ENCODE measurements at regions not wholly inside any gene's neighbourhood (a gene's known extent, or its start where the extent isn't known, plus 50 kb on each side); places are given as distances from the start of the nearest gene placed in this dataset.
"Not testable (repeated sequence)": the region's sequence is repeated elsewhere in the genome, so short reads cannot be mapped to it uniquely, and the experiment has no call there.

DNA sequence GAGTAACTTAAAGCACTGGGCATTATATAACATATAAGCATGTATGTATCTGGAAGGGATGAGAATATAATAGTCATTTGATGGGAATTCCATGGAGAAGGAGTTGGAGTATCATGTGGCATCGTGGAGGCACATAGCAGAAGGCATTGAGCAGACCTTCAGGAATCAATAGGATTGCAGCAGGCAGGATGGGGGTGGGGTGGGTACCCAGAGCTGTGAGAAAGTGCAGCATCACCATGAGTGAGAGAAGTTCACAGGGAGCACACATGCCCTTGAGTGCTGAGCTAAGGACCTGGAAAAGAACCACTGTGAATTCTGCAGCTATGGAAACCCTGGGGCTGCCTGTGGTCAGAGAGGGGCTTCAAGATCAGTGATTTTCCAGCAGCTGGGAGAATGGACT, 57.3 kb downstream of the MED10 start:
- no peak for DNase-seq

DNA sequence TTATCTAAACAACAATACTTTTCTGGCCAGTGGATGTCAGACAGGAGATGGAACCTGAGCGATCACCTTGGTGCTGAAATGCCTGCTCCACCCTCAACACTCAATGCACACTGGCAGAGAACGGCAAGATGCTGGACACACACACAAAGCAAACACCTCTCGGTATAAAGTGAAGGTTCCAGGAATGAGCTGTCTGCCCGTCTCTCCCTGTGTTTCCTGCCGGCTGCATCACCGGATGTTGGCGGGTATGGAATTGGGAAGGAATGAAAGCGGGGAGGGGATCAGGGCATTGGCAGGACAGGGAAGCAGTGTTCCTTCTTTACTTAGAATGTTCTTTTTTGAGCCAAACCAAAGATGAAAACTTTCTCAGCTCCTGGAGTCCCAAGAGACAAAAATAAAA, 59.2 kb downstream of the MED10 start:
- DNase-seq: peak; percentile 19

DNA sequence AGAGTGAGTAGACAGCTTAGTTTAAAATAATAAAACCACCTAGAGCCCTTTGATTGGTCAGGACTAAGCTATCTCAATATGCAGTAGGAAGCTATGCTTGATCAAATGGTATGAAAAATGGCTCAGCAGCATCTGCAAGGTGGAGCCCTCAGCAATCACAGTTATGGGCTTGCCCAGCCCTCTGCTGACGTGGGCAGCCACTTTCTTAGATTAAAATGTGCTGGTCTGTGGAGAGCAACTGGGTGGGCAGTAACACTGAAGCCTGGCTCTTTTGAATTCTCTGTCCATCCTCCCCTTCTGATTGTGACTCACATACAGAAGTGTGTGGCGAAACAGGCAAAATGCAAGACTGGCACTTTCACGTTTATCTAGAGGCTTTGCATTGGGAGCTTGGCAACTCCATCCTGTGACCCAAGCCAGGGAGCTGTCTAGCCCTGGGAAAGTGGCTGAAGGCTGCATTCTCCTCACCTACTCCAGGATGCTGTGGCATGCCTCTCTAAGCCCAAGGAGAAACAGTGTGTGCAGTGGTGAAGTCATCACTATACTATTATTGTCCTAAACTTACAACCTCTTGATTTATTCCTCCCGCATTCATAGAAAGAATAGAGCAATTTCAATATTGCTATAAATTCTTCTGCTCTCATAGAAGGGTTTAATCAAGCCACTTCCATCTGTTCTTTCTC, 61.1 kb downstream of the MED10 start:
- no peak for DNase-seq

DNA sequence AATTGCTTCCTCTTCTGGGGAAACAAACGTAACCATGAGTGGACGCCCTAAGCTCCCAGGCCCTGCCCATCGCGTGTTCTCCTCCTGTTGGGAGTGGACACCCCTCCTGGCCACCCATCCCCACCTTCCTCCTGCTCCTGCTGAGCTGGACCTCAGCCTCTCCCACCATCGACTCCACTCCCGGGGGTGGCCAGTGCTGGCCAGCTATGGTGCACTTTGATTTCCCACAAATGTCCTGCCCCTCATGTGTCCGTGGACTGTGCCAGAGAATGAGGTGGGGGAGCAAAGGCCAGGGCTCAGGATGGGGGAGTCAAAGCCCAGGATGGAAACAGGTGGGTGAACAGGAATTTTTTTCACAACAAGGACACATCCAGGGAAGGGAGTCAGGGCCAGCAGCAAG, 62.8 kb downstream of the MED10 start:
- DNase-seq: no peak

DNA sequence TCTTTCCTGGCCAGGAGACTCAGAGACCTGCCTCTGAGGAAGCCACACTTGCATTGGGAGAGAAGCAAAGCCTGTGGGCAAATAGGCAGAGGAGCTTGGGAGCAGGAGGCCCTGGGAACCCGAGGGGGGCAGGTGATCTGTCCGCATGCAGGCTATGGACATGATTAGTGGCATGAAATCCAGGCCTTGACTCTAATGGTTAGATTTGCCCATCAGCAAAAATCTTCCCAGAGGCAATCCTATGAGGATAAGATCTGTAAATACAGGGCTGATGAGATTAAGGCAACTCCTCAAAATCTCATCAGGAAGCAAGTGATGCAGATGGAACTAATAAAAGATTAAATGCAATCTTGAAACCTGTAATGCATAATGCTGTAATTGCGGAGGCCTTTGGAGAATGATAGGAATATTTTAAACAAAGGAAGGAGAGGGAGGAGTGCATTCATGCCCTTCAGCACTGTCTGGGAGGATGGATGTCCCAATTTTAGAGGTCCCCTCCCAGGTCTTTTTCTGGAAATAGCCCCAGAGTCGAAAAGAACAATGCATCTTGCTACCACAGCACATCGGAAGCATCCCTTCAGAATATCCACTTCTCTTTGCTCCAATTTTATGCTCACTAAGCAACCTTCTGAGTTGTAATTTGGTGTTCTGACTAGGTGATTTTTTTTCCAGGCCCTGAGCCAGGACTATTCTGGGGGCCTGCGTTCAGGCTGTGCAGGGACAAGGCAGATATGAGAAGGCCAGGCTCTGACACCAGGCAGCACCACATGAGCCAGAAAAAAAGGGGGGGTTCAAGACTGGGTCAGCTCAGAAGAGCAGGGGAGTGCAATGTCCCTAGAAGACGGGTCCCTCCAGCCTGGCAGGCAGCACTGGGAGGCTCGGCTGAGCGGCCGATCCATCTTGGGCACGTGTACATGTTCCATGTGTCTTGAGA, 66.5 kb downstream of the MED10 start:
- DNase-seq: no peak

DNA sequence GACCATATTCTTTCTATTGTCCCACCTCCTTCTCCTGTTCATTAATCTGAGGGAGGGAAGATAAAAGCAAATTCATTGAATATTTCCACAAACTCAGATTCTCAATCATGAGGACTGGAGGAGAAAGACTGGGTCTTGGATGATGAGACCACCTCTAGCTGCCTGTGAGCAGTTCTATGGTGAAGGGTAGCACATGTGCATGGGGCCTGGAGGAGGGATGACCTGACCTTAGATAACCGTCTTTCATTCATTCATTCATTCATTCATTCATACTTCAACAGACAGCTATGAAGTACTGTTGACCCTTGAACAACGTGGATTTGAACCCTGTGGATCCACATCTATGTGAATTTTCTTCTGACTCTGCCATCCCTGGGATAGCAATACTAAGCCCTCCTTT, 68.4 kb downstream of the MED10 start:
- DNase-seq: no peak

DNA sequence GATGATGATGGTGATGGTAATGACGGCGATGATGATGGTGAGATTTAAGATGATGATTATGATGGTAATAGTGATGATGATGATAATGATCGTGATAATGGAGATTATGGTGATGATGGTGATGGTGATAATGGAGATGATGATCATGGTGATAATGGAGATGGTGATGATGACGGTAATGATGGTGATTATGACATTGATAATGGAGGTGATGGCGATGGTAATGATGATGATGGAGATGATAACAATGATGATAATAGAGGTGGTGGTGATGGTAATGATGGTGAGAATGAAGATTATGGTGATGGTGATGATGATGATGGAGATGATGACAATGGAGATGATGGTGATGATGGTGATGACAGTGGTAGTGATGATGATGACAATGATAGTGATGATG, 69.7 kb downstream of the MED10 start:
- no peak for DNase-seq

DNA sequence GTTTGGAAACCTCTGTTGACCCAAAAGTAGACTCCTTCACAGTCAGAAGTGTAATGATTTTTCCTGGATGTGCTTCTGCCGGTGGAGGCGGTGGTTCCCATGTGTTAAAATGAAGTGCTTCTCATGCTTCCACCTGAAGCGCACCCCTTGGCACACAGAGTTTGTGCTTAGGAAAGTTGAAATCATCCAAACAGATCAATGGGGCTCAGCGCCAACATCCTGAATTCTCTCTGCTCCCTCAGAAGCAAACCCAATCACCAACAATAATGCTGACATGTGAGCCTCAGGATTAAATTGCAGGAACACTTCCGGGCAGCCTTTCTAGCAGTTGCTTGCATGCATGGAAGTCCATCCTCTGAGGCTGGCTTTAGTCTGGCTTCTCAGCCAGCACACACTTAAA, 71.0 kb downstream of the MED10 start:
- DNase-seq: peak; percentile 6

DNA sequence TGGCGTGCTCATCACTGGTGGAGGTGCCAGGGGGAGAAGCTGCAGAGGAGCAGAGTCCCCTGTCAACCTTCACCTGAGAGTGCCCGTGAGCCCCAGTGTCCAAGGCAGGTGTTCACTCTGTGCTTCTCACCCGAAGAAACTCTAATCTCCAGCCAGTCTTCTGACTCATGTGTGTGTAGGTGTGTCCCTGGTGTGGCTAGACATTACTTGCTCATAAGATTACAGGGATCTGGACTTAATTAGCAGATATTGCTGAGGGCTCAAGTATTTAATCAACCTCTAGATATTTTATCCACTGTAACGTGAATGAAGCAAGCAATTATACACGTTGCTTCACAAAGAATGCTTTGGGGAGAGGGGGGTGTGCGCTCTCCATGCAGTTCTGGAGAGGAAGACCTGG, 72.5 kb downstream of the MED10 start:
- no peak for DNase-seq

DNA sequence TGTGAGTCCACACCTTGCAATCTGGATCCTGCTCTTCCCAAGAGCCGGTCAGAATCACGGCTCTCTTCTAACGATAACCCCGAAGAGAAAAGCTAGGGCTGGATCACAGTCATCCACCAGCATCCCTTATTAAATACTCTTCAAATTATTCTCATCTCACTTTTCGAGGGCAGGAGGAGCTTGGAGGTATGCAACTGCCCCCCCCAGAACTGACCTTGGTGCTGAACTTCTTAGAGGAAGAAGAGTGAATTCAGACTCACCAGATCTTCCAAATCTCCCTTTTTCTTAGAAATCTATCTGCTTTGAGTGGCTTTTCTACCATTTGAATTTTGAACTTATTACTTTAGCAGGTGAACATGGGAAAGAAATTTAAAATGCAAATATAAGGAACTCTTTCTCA, 75.7 kb downstream of the MED10 start:
- DNase-seq: no peak

DNA sequence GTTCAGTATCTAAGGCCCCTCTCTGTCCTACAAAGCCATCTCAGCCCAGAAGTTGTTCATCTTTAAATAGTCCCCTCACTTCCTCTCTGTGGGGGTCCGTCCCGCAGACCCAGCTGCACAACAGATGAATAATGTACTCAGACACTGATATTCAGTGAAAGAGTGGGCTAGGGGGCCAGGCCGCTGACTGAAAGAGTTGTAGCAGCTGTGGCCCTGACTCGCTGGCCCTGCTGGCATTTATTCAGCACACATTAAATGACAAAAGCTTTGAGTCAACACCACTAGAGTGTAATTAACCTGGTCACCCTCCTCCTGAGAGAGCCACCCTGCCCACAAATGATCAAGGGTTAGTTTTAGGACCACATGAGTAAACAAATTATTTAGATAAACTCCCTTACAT, 76.3 kb downstream of the MED10 start:
- peak; percentile 60 for DNase-seq

DNA sequence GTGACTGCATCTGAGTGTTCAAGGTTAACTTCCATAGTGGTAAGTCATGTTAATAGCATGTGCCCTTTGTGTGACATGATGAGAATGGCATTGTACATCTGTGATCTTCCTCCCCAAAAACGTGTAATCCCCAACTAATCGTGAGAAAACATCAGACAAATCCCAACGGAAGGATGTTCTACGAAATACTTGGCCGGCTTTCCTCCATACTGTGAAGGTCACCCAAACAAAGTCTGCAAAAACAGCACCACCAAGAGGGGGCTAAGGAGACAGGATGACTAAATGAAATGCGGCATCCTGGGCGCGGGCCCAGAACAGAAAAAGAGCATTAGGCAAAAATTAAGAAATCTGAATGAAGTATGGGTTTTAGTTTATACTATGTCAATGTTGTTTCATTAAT, 81.8 kb downstream of the MED10 start:
- no peak for DNase-seq

DNA sequence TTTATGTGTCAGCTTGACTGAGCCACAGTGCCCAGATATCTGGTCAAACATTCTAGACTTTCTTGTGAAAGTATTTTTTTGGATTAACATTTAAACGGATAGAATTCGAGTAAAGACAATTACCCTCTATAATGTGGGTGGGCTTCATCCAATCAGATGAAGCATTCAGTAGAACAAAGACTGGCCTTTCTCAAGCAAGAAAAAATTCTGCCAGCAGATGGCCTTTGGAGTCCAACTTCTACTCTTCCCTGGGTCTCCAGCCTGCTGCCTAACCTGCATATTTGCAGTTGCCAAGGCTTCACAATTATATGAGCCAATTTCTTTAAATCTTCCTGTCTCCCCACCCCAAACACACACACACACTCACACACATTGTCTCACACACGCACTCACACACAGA, 86.4 kb downstream of the MED10 start:
- DNase-seq: peak; percentile 75

DNA sequence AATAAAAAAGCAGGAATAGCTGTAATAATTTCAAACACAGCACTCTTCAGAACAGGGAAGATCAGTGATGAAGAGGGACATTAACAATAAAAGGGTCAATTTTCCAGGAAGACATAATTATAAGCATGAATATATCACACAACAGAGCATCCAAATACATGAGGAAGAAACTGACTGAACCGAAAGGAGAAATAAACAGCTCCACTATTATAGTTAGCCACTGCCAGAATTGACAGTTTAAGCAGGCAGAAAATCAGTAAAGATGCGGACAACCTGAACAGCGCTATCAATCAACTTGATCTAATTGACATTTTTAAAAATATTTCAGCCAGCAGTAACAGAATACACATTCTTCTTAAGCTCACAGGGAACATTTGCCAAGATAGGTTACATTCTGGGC, 89.1 kb downstream of the MED10 start:
- no peak for DNase-seq

DNA sequence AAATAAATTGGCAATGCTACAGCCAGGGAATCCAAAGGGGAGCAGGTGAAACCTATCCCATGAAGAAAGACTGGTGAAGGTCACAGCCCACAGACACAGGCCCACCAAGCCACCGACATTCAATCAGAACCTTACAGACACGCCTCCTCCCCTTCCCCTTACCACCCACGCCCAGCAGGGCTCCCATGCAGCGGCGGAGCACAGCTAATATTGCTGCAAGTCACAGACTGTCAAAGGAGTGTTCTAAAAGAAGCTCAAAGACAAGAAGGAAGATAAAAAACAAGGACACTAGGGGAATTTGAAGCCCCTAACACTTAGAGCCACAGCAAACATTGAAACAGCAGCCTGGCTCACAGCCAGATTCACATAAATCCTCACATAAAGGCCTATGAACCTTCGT, 91.2 kb downstream of the MED10 start:
- DNase-seq: no peak

DNA sequence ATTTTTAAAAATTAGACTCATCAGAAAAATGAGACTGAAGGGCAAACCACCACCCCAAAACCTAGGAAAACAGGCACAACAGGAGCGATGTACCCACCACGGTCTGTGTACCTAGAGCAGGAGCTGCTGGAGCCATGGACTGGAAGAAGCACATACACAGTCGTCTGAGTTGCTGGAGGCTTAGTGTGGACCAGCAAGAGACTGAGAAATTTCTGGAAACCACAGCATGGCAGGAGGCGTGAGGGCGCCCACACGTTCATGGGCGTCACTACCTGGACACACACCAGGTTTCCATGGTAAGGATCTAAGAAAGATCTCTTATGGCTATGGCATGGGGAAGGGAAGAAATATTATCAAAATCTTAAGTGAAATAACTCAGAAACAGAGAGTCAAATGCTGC, 91.9 kb downstream of the MED10 start:
- no peak for DNase-seq

DNA sequence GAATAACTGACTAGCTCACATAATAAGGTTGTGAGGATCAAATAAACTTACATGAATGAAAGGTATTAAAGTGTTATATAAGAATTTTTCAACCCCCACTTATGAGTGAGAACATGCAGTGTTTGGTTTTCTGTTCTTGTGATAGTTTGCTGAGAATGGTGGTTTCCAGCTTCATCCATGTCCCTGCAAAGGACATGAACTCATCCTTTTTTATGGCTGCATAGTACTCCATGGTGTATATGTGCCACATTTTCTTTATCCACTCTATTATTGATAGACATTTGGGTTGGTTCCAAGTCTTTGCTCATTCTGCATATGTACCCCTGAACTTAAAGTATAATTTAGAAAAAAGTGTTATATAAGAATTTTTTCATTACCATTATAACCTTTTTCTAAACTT, 93.9 kb downstream of the MED10 start:
- DNase-seq: not testable (repeated sequence)

DNA sequence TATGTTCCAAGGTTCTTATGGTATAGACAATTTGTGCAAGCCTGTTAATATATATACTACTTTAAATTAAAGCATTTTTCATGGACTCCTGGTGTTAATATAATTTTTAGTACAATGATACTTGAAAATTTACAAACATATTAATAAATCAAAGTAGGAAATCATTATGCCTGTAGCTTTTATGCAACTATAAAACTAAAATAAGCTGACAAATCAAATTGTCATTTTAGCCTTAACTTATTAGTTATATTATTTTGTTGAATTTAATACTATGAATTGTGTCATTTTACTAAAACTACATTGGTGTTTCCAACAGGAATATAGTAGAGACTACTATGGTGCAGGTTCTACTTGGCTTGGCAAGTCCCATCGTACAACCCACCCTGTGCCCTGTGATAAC, 96.0 kb downstream of the MED10 start:
- no peak for DNase-seq

DNA sequence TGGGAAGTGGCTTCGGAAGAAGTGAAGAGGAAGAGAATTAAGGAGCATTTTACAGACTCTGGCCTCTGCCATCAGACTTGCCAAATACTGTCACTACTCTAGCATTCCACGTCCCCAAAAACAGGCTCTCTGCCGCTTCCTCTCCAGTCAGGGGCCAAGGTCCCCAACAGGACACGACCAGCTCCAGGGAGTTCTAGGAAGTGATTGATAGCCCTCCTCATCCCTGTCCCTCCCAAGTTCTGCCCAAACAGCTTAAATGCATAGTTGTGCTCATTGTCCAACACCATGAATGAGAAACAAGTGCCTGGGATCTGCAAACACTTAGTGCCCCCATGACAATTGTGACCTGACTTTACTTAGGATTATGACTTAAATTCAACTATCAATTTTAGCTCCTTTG, 96.5 kb downstream of the MED10 start:
- no peak for DNase-seq

DNA sequence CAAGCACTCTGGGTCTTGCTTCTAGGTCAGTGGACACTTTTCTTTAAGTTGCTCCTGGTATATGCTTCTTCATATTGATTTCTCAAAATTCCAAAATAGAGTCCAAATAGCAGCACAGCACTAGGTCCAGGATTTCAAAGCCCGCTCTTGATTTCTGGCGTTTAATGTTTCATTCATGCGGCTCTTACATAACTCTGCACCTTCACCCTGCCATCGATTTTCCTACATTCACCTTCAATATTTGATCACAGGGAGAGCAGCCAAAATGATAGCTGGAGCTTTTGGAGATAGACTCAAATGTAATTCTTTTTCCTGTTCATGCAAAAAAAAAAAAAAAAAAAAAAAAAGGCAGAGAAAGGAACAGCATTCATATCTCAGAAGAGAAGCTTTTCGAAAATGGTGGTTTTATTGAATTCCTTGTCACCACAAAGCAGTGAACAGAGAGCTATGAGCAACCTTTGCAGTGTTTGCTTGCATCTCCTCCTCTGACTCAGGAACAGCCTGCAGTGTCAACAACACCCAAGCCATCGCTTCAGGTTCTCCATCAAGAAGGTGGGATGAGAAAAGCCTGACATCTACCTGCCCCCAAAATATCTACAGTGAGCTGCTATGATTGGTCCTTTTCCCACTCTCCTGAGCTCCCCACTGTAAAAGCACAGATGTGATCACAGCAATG, 97.8 kb downstream of the MED10 start:
- DNase-seq: no peak

DNA sequence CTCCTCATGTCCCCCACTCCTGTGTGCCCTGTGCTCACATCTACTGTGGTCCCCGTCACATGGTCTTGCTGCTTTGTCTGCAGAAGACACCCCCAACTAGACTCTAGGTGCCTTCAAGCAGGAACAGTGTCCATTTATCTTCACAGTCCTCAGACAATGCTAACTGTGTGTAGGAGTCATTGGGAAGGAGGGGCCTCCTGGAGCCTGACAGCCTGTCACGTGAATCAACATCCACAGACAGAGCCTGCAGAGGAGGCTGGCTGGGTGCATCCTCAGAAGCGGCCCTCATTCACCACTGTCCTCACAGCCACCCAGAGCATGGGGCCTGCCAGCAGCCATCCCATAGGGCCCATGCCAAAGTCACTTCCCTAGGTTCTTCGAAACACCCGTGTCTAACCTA, 98.7 kb downstream of the MED10 start:
- no peak for DNase-seq

DNA sequence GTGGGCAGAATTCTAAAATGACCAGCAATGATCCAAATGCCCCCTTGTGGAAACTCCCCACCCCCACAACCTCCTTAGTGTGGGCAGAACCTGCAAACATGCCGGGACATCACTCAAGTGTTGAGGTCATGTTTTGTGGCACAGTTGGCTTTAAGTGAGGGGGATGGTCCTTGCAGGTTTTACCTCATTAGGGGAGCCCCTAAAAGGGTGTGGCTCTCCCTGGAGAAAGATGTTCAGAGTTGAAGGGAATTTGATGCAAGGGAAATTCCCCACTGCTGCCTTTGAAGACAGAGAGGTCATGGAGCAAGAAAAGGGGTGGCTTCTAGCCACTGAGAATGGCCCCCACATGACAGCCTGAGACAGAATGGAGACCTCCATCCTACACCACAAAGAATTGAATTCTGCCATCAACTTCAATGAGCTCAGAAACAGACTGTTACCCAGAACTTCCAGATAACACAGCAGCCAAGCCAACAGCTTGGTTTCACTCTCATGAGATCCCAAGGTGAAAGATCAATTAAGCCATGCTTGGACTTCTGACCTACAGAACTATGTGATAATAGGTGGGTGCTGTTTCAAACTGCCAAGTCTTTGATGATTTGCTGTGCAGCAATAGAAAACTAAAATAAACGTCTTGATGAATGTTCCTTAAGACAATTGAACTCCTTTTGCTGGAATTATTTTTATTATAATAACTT, 103.4 kb downstream of the MED10 start:
- no peak for DNase-seq

DNA sequence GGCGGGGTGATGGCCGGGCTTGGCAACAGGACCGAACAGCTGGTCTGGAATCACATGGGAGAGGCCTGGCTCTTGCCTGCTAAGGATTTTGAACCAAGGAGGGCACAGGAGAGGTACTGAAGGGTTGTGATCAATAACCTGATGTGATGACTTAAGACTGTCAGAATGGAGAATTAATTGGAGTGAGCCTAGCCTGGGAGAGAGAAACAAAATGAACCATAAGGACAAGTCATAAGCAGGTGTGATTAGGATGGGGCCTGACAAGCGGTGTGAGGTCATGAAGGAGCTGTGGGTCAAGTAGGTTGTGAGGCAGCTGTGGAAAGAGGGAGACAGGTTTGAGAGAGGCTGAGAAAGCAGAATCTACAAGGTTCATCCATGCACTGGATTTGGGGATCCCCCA, 104.6 kb downstream of the MED10 start:
- DNase-seq: no peak
